Loucy (cell line): ENCODE measurements at regions not wholly inside any gene's neighbourhood (a gene's known extent, or its start where the extent isn't known, plus 50 kb on each side); places are given as distances from the start of the nearest gene placed in this dataset.

Experiments
- CTCF ChIP-seq: fragments of 200-600 bp; sonication (generic); conservative IDR thresholded peaks from 2 replicates; pipeline ENCODE4 v1.5.1; 2014; ENCODE audit warnings: mild to moderate bottlenecking, antibody characterized with exemption, low read length
- EZH2phosphoT487 ChIP-seq: fragments of 200-600 bp; IDR thresholded peaks from 2 replicates; pipeline ENCODE4 v1.6.1; 2018; ENCODE audit warnings: antibody characterized with exemption, mild to moderate bottlenecking, moderate library complexity, borderline replicate concordance

DNA sequence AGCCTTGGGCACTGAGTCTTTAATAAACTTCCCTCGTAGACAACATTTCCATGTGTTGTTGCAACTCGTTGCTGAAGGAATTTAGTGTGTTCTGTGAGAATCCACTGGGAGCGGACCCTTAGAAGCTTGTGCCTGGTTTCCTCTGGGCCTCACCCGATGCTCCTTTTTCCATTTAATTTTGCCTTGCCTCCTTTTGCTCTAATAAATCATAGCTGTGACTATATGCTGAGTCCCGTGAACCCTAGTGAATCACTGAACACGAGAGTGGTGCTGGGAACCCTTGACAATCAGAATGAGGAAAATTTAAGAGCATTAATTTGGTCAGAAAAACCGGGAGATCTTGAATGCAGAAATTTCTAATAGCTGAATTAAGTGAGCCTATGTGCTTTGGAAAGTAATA, 291.1 kb upstream of the ZNF608 start:
- TF ChIP-seq CTCF (no peak), EZH2phosphoT487 (no peak)
